DND-41 (cell line): ENCODE measurements at regions not wholly inside any gene's neighbourhood (a gene's known extent, or its start where the extent isn't known, plus 50 kb on each side); places are given as distances from the start of the nearest gene placed in this dataset.

ENCODE experiments used
- ATAC-seq: fragments of 200-7000 bp; cut with Tn5 transposase; 3 replicates; pipeline ENCODE4 v1.9.1; 2021; ENCODE audit warnings: low read depth; ENCODE audit not compliant: insufficient read depth
- DNase-seq: peaks from one replicate; pipeline ENCODE4 v3.0.0-alpha.2; 2020
- H2AFZ ChIP-seq: 2 replicates; pipeline ENCODE4 v1.6.0; 2012; ENCODE audit warnings: low read depth, low read length
- H3K27ac ChIP-seq: 2 replicates; pipeline ENCODE4 v1.5.1; 2012; ENCODE audit warnings: low read length, inconsistent platforms
- H3K27me3 ChIP-seq: fragments of 200-600 bp; sonication (generic); 2 replicates; pipeline ENCODE4 v1.6.0; 2012; ENCODE audit warnings: low read length, mild to moderate bottlenecking, inconsistent platforms; ENCODE audit not compliant: insufficient read depth, poor library complexity
- H3K36me3 ChIP-seq: 2 replicates; pipeline ENCODE4 v1.5.1; 2012; ENCODE audit warnings: low read length, inconsistent platforms; ENCODE audit not compliant: insufficient read depth
- H3K4me1 ChIP-seq: 2 replicates; pipeline ENCODE4 v1.5.1; 2012; ENCODE audit warnings: mild to moderate bottlenecking, low read length; ENCODE audit not compliant: insufficient read depth
- H3K4me2 ChIP-seq: 2 replicates; pipeline ENCODE4 v1.6.0; 2012; ENCODE audit warnings: mild to moderate bottlenecking, moderate library complexity, low read length, inconsistent platforms; ENCODE audit not compliant: insufficient read depth
- H3K4me3 ChIP-seq, 2 experiments: fragments of 200-600 bp in 1 of 2; shearing (Covaris generic) in 1 of 2; 2 replicates each; pipeline ENCODE4 v1.5.1; 2012 to 2016; ENCODE audit warnings: inconsistent platforms in 2 of 2, low read length in 2 of 2, mild to moderate bottlenecking in 2 of 2, low read depth in 1 of 2, moderate library complexity in 1 of 2
- H3K79me2 ChIP-seq: 2 replicates; pipeline ENCODE4 v1.6.0; 2012; ENCODE audit warnings: low read length, inconsistent platforms; ENCODE audit not compliant: insufficient read depth
- H3K9ac ChIP-seq: 2 replicates; pipeline ENCODE4 v1.6.0; 2012; ENCODE audit warnings: low read depth, mild to moderate bottlenecking, inconsistent platforms, low read length, moderate library complexity
- H3K9me3 ChIP-seq: 2 replicates; pipeline ENCODE4 v1.5.1; 2012; ENCODE audit warnings: low read length, moderate library complexity, mild to moderate bottlenecking, inconsistent platforms; ENCODE audit not compliant: insufficient read depth, severe bottlenecking
- H4K20me1 ChIP-seq: 2 replicates; pipeline ENCODE4 v1.6.0; 2012; ENCODE audit warnings: low read length; ENCODE audit not compliant: insufficient read depth
- EZH2 ChIP-seq: IDR thresholded peaks from 3 replicates; pipeline ENCODE4 v1.6.1; 2012; ENCODE audit warnings: borderline replicate concordance, low read depth, mild to moderate bottlenecking, moderate library complexity, low read length, inconsistent platforms; ENCODE audit not compliant: severe bottlenecking
- TF ChIP-seq, protein P1 (sequence below): IDR thresholded peaks from 2 replicates; pipeline ENCODE4 v1.5.1; 2012; ENCODE audit warnings: borderline replicate concordance, low read length, moderate library complexity, mild to moderate bottlenecking; ENCODE audit not compliant: poor library complexity, severe bottlenecking; ENCODE audit errors: extremely low read depth

DNA sequence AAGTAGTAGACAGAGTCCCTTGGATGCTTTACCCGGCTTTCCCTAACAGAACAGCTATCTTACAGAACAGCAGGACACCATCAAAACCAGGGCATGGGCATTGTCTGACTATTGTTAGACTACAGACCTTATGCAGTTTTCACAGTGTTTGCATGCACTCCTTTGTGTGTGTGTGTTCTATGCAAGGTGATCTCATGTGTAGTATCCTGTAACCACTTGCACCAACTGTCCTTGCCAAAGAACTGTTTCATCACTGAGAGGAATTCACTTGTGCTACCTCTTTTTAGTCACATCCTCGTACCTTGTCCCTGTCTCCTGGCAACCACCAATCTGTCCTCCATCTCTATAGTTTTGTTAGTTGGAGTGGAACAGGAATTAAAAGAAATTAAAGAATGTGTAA is 183.6 kb upstream of the PZP start:
- Histone ChIP-seq H3K36me3 (peaks cover 3% of the 10 kb centered on the region; the same call in 1 of the 2 replicates), H2AFZ (no peak overlapping the region), H3K4me2 (no peak overlapping the region), H3K9me3 (no peaks in the 10 kb centered on the region), H3K4me1 (no peaks in the 10 kb centered on the region), H3K79me2 (no peaks in the 10 kb centered on the region), H3K9ac (no peak overlapping the region), H3K27me3 (no peaks in the 10 kb centered on the region), H4K20me1 (no peaks in the 10 kb centered on the region), H3K27ac (no peak overlapping the region), H3K4me3 (no peak overlapping the region)
- TF ChIP-seq, protein P1, sequence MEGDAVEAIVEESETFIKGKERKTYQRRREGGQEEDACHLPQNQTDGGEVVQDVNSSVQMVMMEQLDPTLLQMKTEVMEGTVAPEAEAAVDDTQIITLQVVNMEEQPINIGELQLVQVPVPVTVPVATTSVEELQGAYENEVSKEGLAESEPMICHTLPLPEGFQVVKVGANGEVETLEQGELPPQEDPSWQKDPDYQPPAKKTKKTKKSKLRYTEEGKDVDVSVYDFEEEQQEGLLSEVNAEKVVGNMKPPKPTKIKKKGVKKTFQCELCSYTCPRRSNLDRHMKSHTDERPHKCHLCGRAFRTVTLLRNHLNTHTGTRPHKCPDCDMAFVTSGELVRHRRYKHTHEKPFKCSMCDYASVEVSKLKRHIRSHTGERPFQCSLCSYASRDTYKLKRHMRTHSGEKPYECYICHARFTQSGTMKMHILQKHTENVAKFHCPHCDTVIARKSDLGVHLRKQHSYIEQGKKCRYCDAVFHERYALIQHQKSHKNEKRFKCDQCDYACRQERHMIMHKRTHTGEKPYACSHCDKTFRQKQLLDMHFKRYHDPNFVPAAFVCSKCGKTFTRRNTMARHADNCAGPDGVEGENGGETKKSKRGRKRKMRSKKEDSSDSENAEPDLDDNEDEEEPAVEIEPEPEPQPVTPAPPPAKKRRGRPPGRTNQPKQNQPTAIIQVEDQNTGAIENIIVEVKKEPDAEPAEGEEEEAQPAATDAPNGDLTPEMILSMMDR: no peak
- TF ChIP-seq EZH2: no peak
- DNase-seq (no peak), ATAC-seq (no peak; the same call in 2 of the 3 replicates)

DNA sequence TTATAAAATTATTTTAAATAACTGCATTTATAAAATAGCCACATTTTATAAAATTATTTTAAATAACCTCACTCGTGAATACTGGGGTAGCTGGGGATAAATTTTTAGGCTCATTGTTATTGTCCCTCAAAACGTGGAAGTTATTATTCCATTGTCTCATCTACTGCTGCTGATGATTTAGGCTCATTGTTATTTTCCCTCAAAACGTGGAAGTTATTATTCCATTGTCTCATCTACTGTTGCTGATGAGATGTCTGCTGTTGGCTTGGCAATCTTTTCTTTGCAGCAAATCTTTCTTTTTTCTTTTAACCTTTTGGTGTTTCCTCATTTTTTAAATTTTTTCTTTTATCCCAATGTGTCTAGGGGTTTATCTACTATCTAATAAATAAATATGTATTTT is 182.6 kb upstream of the PZP start:
- no peaks in the 10 kb centered on the region for H4K20me1 ChIP-seq
- no peak overlapping the region for H3K27ac ChIP-seq
- no peaks in the 10 kb centered on the region for H3K27me3 ChIP-seq
- TF ChIP-seq, protein P1: no peak
- no peak for TF ChIP-seq EZH2
- no peaks in the 10 kb centered on the region for H3K9me3 ChIP-seq
- H3K79me2 ChIP-seq: no peaks in the 10 kb centered on the region
- H3K36me3 ChIP-seq: no peaks in the 10 kb centered on the region
- no peak overlapping the region for H3K4me2 ChIP-seq
- no peak overlapping the region for H3K9ac ChIP-seq
- H3K4me3 ChIP-seq: no peak overlapping the region
- ATAC-seq (no peak), DNase-seq (no peak)
- no peak overlapping the region for H2AFZ ChIP-seq
- H3K4me1 ChIP-seq: no peaks in the 10 kb centered on the region

DNA sequence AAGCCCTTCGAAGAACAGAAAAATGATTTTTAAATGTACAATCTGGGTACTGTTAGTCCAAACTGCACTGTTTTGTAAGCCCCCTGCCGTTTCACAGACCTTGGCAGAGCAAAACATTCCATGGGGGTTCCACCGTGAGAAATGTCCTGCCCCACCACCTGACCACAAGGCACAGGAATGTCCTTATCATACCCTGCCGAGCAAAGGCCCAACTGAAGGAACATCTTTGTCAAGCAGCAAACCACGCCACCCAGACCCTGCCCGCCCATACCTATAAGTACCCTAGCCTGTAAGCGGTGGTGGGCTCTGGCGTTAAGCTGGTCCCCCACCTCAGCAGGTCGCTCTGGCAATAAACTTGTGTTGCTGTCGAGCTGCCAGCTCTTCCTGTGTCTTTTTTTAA is 181.6 kb upstream of the PZP start:
- H3K27ac ChIP-seq: no peak overlapping the region
- ATAC-seq: no peak

More for the DNA sequence above, 181.6 kb upstream of the PZP start:
- no peaks in the 10 kb centered on the region for H3K27me3 ChIP-seq
- no peaks in the 10 kb centered on the region for H3K4me1 ChIP-seq
- H3K9ac ChIP-seq: no peak overlapping the region
- no peaks in the 10 kb centered on the region for H3K79me2 ChIP-seq
- H4K20me1 ChIP-seq: no peaks in the 10 kb centered on the region
- DNase-seq: no peak
- no peak overlapping the region for H3K4me3 ChIP-seq
- no peaks in the 10 kb centered on the region for H3K36me3 ChIP-seq
- no peaks in the 10 kb centered on the region for H3K9me3 ChIP-seq
- H3K4me2 ChIP-seq: no peak overlapping the region
- H2AFZ ChIP-seq: no peak overlapping the region
- TF ChIP-seq EZH2: no peak
- TF ChIP-seq, protein P1: no peak
